ENCODE measurements at regions not wholly inside any gene's neighbourhood (a gene's known extent, or its start where the extent isn't known, plus 50 kb on each side); places are given as distances from the start of the nearest gene placed in this dataset.

DNA sequence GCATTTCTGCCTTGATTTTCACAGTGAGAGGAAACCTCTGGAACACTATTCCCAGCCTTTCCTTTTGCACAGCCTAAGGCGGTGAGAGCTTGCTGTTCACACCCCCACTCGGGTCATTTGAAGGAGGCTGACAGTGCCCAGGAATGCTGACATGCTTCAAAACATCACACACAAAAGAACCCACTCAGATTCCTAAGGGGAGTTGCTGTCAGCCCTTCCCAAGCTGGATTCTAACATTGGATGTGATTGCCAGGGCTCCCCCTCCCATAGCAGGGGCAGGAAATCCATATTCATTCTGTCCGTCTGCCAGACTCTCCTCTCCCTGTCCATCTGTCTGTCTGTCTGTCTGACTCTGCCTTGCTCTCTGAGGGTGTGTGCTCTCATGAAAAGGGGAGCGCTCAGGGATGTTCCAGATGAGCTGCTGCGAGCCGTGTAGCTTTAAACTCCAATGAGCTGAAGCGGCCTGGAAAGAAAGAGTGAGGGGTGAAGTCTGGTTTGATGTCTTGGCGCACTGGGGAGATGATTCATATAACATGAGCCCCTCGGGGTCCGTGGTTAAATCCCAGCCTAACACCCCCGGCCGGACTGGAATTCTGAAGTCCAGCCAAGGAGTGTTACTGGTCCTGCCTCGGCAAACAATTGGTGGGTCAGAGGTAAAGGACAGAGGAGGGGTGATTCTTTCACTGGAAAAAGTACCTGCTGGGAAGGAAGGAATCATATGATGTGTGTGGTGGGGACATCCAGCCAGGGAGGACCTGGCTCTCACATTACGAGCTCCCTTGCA is 517.0 kb downstream of the CCDC171 start:
- no peaks in the 10 kb centered on the region for H3K27me3 ChIP-seq (ENCODE audit: insufficient read depth, low read length, poor library complexity)
- H3K4me1 ChIP-seq (ENCODE audit: insufficient read depth, low read length), result no peaks in the 10 kb centered on the region
- H4K20me1 ChIP-seq (ENCODE audit: insufficient read depth, low read length), result no peaks in the 10 kb centered on the region
- DNase-seq, result no peak
- no peaks in the 10 kb centered on the region for H3K9me3 ChIP-seq (ENCODE audit: insufficient read depth, low read length, severe bottlenecking)
- H3K36me3 ChIP-seq (ENCODE audit: insufficient read depth, low read length), result no peaks in the 10 kb centered on the region
- ATAC-seq (ENCODE audit: insufficient read depth, low read depth), result no peak
- no peak for TF ChIP-seq EZH2 (IDR thresholded peaks at IDR 0.05; ENCODE audit: borderline replicate concordance, low read depth, low read length, severe bottlenecking)
- TF ChIP-seq, protein P1, sequence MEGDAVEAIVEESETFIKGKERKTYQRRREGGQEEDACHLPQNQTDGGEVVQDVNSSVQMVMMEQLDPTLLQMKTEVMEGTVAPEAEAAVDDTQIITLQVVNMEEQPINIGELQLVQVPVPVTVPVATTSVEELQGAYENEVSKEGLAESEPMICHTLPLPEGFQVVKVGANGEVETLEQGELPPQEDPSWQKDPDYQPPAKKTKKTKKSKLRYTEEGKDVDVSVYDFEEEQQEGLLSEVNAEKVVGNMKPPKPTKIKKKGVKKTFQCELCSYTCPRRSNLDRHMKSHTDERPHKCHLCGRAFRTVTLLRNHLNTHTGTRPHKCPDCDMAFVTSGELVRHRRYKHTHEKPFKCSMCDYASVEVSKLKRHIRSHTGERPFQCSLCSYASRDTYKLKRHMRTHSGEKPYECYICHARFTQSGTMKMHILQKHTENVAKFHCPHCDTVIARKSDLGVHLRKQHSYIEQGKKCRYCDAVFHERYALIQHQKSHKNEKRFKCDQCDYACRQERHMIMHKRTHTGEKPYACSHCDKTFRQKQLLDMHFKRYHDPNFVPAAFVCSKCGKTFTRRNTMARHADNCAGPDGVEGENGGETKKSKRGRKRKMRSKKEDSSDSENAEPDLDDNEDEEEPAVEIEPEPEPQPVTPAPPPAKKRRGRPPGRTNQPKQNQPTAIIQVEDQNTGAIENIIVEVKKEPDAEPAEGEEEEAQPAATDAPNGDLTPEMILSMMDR (IDR thresholded peaks at IDR 0.05; ENCODE audit: borderline replicate concordance, extremely low read depth, low read length, poor library complexity, severe bottlenecking), result no peak
- H3K27ac ChIP-seq (ENCODE audit: low read length), result no peak overlapping the region
- no peak overlapping the region for H3K4me3 ChIP-seq (ENCODE audit: low read depth in 1 of 2, low read length in 2 of 2)
- no peak overlapping the region for H2AFZ ChIP-seq (ENCODE audit: low read depth, low read length)
- no peak overlapping the region for H3K4me2 ChIP-seq (ENCODE audit: insufficient read depth, low read length)
- H3K9ac ChIP-seq (ENCODE audit: low read depth, low read length), result no peak overlapping the region
- no peaks in the 10 kb centered on the region for H3K79me2 ChIP-seq (ENCODE audit: insufficient read depth, low read length)

DNA sequence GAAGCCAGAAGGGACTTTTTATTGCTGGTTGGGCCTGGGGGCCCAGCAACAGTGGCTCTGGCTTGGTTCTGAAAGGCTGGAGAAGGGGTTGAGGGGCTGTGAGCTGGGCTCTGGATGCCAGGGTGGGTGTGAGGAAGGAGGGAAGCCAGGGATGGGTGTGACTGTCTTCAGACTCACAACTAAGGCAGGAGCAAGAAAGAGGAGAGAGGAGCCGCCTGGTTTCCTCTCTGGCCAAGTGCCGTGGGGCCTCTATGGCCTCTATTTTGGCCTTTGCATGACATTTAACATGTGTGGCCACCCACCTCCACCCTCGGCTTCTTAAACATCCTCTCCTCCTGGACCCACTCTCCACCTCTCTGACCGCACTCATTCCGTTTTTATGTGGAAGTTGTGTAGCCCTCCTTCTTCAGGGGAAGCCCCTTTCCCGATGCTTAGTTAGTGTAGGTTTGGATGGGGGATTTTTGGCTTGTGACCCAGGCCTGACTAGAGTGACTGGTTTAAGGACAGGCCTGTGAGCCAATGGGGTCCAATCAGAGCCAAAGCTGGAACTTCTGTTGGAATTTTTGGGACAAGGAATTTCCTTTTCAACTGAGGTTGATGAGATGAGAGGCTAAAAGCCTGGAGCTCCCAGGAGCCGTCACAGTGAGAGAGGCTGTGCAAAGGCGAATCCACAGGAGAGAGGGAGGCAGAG is 517.8 kb downstream of the CCDC171 start:
- TF ChIP-seq, protein P1 (IDR thresholded peaks at IDR 0.05; ENCODE audit: borderline replicate concordance, extremely low read depth, low read length, poor library complexity, severe bottlenecking), result no peak
- no peak for TF ChIP-seq EZH2 (IDR thresholded peaks at IDR 0.05; ENCODE audit: borderline replicate concordance, low read depth, low read length, severe bottlenecking)
- Histone ChIP-seq H3K9me3 (ENCODE audit: insufficient read depth, low read length, severe bottlenecking) (no peaks in the 10 kb centered on the region), H3K79me2 (ENCODE audit: insufficient read depth, low read length) (no peaks in the 10 kb centered on the region), H2AFZ (ENCODE audit: low read depth, low read length) (no peak overlapping the region), H3K9ac (ENCODE audit: low read depth, low read length) (no peak overlapping the region), H4K20me1 (ENCODE audit: insufficient read depth, low read length) (no peaks in the 10 kb centered on the region), H3K27me3 (ENCODE audit: insufficient read depth, low read length, poor library complexity) (no peaks in the 10 kb centered on the region), H3K4me2 (ENCODE audit: insufficient read depth, low read length) (no peak overlapping the region), H3K4me1 (ENCODE audit: insufficient read depth, low read length) (no peaks in the 10 kb centered on the region), H3K4me3 (ENCODE audit: low read depth in 1 of 2, low read length in 2 of 2) (no peak overlapping the region), H3K27ac (ENCODE audit: low read length) (no peak overlapping the region), H3K36me3 (ENCODE audit: insufficient read depth, low read length) (no peaks in the 10 kb centered on the region)
- ATAC-seq (ENCODE audit: insufficient read depth, low read depth), result no peak
- DNase-seq, result no peak

DNA sequence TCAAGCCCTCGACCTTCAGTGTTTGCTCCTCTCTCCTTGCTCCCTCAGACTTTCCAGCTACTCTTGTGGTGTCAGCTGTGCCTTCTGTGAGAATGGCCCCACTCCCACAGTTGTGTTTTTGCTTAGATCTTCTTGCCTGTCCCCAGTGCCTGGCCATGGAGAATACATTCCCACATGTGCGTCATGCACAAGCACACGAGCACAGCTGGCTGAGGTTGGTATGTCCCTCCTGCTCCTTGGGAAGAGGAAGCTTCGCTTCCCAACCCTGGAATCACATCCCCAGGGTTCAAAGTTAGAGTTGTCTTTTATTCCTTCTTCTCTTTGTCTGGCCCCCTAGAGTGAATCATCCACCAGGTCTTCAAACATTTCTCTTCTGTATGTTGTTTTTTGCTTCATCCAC is 518.6 kb downstream of the CCDC171 start:
- ATAC-seq (ENCODE audit: insufficient read depth, low read depth) (no peak), DNase-seq (no peak)
- H3K4me2 ChIP-seq (ENCODE audit: insufficient read depth, low read length), result no peak overlapping the region
- no peaks in the 10 kb centered on the region for H3K27me3 ChIP-seq (ENCODE audit: insufficient read depth, low read length, poor library complexity)
- no peak overlapping the region for H3K9ac ChIP-seq (ENCODE audit: low read depth, low read length)
- no peaks in the 10 kb centered on the region for H3K36me3 ChIP-seq (ENCODE audit: insufficient read depth, low read length)
- no peak overlapping the region for H3K4me3 ChIP-seq (ENCODE audit: low read depth in 1 of 2, low read length in 2 of 2)
- no peaks in the 10 kb centered on the region for H3K79me2 ChIP-seq (ENCODE audit: insufficient read depth, low read length)
- no peak overlapping the region for H3K27ac ChIP-seq (ENCODE audit: low read length)
- H4K20me1 ChIP-seq (ENCODE audit: insufficient read depth, low read length), result no peaks in the 10 kb centered on the region
- no peaks in the 10 kb centered on the region for H3K9me3 ChIP-seq (ENCODE audit: insufficient read depth, low read length, severe bottlenecking)
- TF ChIP-seq, protein P1 (IDR thresholded peaks at IDR 0.05; ENCODE audit: borderline replicate concordance, extremely low read depth, low read length, poor library complexity, severe bottlenecking), result no peak
- TF ChIP-seq EZH2 (IDR thresholded peaks at IDR 0.05; ENCODE audit: borderline replicate concordance, low read depth, low read length, severe bottlenecking), result no peak
- no peak overlapping the region for H2AFZ ChIP-seq (ENCODE audit: low read depth, low read length)
- no peaks in the 10 kb centered on the region for H3K4me1 ChIP-seq (ENCODE audit: insufficient read depth, low read length)

Measured in DND-41 (cell line).